Body of pancreas (tissue), 4 donors: ENCODE measurements at regions not wholly inside any gene's neighbourhood (a gene's known extent, or its start where the extent isn't known, plus 50 kb on each side); places are given as distances from the start of the nearest gene placed in this dataset.

ENCODE experiments used
- CTCF ChIP-seq, 7 experiments: fragments of 450-650 bp in 4 of 7; fragments of 200-600 bp in 3 of 7; sonication (generic) in 3 of 7; IDR thresholded peaks; one replicate each; pipeline ENCODE4 v1.5.1; 2016 to 2019; ENCODE audit warnings: antibody characterized with exemption in 7 of 7
- POLR2A ChIP-seq, 3 donors: fragments of 450-650 bp; IDR thresholded peaks; one replicate each; pipeline ENCODE4 v1.6.1; 2016; ENCODE audit warnings: antibody characterized with exemption in 3 of 3, mild to moderate bottlenecking in 2 of 3

GRCh38 chr9:31535651-31536050, 848.8 kb upstream of the ACO1 start:
- no peak for TF ChIP-seq POLR2A (IDR thresholded peaks at IDR 0.05)
- TF ChIP-seq CTCF (IDR thresholded peaks at IDR 0.05): no peak
